ENCODE measurements at regions not wholly inside any gene's neighbourhood (a gene's known extent, or its start where the extent isn't known, plus 50 kb on each side); places are given as distances from the start of the nearest gene placed in this dataset.
"Not testable (repeated sequence)": the region's sequence is repeated elsewhere in the genome, so short reads cannot be mapped to it uniquely, and the experiment has no call there.

GRCh38 chr9:75461183-75461582 is 372.9 kb downstream of the OSTF1 start:
- DNase-seq = no peak

GRCh38 chr9:75462866-75463265 is 374.6 kb downstream of the OSTF1 start:
- DNase-seq = no peak

DNA sequence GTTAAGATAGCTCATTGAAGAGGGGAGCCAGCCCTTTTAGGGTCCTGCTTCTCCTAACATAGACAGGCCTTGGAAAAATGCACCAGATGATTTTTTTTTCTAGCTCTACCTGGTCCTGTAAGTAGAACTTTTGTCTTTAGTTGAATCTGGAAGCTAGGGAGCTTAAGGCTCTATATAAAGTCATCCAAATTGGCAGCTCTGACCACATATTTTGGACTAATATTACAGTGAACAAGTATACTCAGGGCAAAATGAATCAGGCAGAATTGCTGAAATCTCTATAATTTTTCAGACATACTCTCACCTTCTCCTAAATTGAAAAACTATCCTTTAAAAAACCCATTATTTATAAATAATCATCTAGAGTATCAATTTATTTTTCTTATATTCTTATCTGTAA is 375.6 kb downstream of the OSTF1 start:
- DNase-seq = no peak

- DNase-seq = no peak
Observed at GRCh38 chr9:75464726-75465125, 376.4 kb downstream of the OSTF1 start.

- no peak for DNase-seq
Observed at GRCh38 chr9:75467142-75467541, 378.8 kb downstream of the OSTF1 start.

- no peak for DNase-seq
Observed at GRCh38 chr9:75471549-75472114, 383.3 kb downstream of the OSTF1 start.

GRCh38 chr9:75482566-75482965 is 394.3 kb downstream of the OSTF1 start:
- DNase-seq = no peak

GRCh38 chr9:75483636-75484035 is 395.3 kb downstream of the OSTF1 start:
- no peak for DNase-seq

DNA sequence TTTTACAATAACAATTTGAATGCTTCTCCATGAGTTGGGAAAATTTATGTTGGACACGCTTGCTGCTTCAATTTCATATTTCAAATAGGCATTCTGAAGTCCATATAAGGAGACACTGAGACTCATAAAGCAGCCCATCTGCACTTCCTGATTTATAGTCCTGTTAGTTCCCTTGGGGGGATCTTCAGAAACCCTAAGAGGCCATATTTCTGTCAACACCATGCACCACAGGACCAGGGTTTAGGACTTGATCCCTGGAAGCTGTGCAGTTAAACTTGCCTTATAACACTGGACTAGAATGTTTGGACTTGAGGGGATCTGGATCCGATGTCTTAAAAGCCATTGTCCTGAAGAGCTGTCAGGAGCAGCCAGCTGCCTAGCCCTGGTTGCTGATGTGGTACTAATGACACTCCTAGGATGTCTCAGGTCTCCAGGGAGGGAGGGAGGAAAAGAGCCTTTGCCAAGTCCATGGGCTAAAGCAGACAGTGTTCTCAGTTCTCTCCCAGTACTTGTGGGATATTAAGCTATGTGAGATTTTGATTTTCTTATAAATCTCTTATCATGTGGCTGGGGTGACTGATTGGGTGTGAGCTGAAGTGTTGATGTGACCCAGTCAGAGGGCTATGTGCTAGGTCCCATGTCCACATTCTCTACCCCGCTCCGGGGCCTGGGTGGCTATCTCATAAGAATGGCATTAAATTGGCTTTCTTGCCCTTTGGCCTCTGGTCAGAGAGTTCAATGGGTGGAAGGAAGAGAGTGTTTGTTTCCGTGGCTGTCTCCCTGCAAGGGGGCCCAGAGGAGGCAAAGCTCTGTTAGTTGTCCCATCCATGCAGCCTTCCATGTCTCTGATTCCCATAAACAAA is 399.8 kb downstream of the OSTF1 start:
- no peak for DNase-seq

GRCh38 chr9:75488719-75489110 is 400.4 kb downstream of the OSTF1 start:
- no peak for DNase-seq

DNA sequence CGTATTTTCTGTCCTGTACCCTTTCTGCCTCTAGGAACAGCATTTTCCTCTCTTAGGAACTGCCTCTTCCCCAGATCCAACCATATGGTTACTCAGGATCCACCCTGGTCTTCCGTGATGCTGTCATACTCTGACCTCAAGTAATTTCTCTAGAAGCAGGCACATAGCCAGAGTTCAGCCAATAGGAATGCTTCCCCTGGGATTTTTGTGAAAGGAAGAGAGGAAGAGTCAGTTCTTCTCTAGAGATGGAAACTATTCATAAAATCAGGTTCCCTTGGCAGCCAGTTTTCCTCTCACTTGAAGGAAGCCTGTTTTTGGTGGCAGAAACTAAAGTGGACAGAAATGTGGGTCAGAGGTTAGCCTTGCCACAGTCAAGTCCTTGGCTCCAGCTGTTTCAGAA is 400.1 kb upstream of the PCSK5 start:
- no peak for DNase-seq

GRCh38 chr9:75491533-75491932 is 398.9 kb upstream of the PCSK5 start:
- DNase-seq = no peak

DNA sequence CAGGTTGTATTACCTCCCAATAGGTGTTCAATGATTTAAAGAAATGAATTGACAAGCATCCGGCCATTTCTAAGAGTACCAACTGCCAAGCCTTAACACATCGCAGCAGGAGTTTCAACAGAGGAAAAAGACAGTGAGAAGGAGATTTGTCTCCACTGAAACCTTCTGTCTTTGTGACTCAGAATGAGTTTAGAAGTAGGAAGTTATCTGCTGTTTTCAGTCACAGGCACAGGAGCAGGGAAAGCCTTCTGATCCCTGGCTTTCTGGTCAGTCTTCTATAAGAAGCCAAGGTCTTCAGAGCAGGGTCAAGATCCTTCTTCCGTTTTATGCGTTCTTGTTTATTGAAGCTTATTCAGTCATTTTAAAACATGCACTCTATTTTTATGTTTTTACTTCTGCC is 390.7 kb upstream of the PCSK5 start:
- DNase-seq = no peak

DNA sequence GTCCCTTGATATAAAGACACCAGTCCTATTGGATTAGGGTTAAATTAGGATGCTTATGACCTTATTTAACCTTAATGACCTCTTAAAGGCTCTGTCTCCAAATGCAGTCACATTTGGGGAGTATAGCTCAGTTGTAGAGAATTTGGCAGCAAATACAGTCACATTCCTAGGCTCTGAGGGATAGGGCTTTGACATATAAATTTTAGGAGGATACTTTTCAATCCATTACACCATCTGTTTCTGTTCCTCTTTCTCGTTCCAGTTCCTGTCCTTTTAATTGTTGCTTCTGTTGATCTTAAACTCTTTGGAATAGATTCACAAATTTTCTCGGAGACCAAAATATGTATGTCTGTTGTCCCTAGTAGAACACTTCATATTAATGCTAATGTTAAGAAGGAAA is 390.0 kb upstream of the PCSK5 start:
- no peak for DNase-seq

DNA sequence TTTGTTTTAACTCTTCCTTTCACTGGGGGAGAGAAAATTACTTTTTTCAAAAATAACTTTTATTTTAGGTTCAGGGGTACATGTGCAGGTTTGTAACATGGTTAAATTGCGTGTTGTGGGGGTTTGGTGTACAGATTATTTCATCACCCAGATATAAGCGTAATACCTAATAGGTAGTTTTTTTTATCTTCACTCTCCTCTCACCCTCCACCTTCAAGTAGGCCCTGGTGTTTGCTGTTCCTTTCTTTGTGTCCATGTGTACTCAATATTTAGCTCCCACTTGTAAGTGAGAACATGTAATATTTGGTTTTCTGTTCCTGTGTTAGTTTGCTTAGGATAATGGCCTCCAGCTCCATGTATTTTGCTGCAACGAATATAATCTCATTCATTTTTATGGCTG is 389.5 kb upstream of the PCSK5 start:
- DNase-seq = not testable (repeated sequence)

- DNase-seq = no peak
Observed at GRCh38 chr9:75504721-75505120, 385.8 kb upstream of the PCSK5 start.

DNA sequence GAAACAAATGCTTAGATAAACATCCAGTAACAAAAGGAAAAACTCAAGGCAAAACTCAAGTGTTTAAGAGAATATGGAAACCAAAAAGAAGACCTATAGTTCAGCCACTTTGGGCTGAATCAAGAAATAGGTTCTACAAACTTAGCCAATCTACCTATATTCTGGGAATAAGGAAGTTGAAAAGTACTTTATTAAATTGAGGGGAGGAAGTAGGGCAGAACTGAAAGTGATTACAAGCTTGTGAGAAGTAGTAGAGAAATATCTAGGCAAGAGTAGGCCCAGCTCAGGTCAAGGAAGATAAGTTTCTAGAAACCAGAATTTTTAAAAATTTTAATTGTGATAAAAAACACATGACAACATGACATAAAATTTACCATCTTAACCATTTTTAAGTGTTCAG is 384.8 kb upstream of the PCSK5 start:
- DNase-seq = no peak

DNA sequence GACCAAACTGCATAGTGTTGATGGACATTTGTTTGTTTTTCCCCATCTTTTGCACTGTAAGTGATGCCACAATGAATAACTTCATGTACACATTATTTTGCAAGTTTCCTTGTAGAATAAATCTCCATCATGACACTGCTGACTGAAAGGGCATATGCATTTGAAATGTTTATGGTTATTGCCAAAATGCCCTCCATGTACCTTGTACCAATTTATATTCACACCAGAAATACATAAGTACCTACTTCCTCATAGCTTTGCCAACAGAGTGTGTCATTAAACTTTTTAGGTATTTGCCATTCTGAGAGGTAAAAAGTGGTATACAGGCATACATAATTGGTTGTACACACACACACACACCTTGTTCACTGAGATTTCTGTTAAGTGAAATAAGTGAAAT is 361.0 kb upstream of the PCSK5 start:
- no peak for DNase-seq

GRCh38 chr9:75531588-75531987 is 358.9 kb upstream of the PCSK5 start:
- DNase-seq = no peak

DNA sequence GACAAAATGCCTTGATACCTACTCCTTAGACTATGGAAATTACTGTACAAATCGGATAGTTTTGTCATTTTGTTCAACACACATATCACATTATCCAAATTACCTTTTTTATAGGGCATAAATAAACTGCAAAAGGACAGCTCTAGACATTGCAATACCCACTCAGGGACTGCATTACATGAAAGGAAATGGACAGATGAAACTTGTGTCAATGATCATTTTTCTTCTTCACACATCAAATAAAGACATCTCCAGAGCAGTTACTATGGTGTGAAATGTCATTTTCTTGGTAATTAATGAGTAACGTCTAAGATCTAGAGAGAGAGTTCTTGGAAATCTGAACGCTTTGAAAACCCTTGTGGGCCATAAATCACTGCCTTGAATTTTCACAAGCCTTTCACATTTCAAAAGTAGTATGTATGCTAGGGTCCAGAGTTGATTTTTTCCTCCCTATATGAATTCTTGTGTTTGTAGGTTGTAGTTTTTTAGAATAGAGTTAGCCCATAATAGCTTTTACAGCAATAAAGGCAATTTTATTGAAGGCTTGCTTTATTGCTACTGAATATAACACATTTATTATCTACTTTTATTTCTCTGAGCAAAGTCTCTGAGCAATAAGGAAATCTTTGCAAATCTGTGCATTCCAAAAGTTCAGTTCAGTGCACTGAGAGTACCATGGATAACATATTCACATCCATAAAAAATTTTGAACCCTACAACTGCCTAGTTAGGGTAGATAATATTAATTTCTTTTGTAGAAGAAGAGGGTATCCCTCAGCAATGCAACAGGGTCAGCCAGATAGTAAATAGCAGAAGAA is 358.0 kb upstream of the PCSK5 start:
- DNase-seq = no peak

DNA sequence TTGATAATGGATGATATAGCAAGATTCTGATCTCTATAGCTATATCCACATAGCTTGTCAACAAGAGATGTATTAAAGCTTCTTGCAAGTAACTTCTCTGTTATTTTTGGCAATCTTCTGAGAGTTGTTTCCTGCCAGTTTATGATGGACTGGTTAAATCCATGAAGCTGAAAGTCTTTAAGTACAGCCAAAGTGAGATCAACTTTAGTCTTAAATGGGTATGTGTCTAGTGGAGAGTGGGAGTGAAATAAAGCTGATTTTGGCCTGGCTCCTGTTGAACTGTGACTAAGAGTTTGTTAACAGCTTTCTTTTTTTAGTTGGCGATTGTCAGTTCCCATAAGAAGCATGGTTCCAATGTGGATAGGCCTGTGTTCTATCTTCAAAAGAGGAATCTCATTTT is 350.9 kb upstream of the PCSK5 start:
- DNase-seq = no peak

DNA sequence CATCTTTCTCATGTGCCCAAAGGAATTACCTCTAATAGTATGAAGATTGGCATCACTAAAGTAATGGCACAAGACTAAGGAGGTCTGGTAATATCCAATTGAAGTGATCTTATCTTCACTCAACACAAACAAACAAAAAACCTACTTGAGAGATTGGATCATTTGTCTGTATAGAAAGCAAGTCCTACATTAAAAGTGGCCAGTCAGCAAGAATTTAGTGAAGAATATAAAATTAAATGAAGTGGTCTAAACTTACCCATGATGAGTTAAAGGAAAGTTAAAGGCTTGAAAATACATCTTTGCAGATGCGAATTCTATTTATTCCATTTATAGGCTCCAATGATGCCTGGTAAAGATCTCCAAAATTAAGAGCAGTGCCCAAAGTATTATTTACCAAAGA is 350.3 kb upstream of the PCSK5 start:
- DNase-seq = no peak

- DNase-seq = no peak
Observed at GRCh38 chr9:75541734-75542133, 348.7 kb upstream of the PCSK5 start.

GRCh38 chr9:75544815-75545214 is 345.7 kb upstream of the PCSK5 start:
- DNase-seq = no peak
